ENCODE measurements at regions not wholly inside any gene's neighbourhood (a gene's known extent, or its start where the extent isn't known, plus 50 kb on each side); places are given as distances from the start of the nearest gene placed in this dataset.
"Not testable (repeated sequence)": the region's sequence is repeated elsewhere in the genome, so short reads cannot be mapped to it uniquely, and the experiment has no call there.

- DNase-seq = not testable (repeated sequence)
Observed at GRCh38 chr16:88148078-88148477, 196.8 kb downstream of the BANP start.

GRCh38 chr16:88148682-88149081, 197.4 kb downstream of the BANP start:
- not testable (repeated sequence) for DNase-seq

- DNase-seq = not testable (repeated sequence)
Observed at GRCh38 chr16:88149158-88149603, 197.9 kb downstream of the BANP start.

GRCh38 chr16:88149663-88150062, 198.4 kb downstream of the BANP start:
- DNase-seq = not testable (repeated sequence)

GRCh38 chr16:88150456-88151128, 199.4 kb downstream of the BANP start:
- not testable (repeated sequence) for DNase-seq

- DNase-seq = peak; percentile 34
Observed at GRCh38 chr16:88151129-88151499, 199.9 kb downstream of the BANP start.

- DNase-seq = not testable (repeated sequence)
Observed at GRCh38 chr16:88151859-88152843, 200.9 kb downstream of the BANP start.

GRCh38 chr16:88152879-88153278, 201.6 kb downstream of the BANP start:
- not testable (repeated sequence) for DNase-seq

GRCh38 chr16:88153516-88153915, 202.3 kb downstream of the BANP start:
- not testable (repeated sequence) for DNase-seq

GRCh38 chr16:88154886-88155285, 203.7 kb downstream of the BANP start:
- not testable (repeated sequence) for DNase-seq

GRCh38 chr16:88155681-88156080, 204.4 kb downstream of the BANP start:
- not testable (repeated sequence) for DNase-seq

GRCh38 chr16:88156640-88157283, 205.5 kb downstream of the BANP start:
- DNase-seq = not testable (repeated sequence)

- not testable (repeated sequence) for DNase-seq
Observed at GRCh38 chr16:88157686-88158085, 206.5 kb downstream of the BANP start.

- not testable (repeated sequence) for DNase-seq
Observed at GRCh38 chr16:88158256-88159045, 207.2 kb downstream of the BANP start.

- DNase-seq = not testable (repeated sequence)
Observed at GRCh38 chr16:88159046-88159896, 208.0 kb downstream of the BANP start.

GRCh38 chr16:88159897-88160335, 208.7 kb downstream of the BANP start:
- not testable (repeated sequence) for DNase-seq

GRCh38 chr16:88161191-88161590, 210.0 kb downstream of the BANP start:
- not testable (repeated sequence) for DNase-seq

- DNase-seq = not testable (repeated sequence)
Observed at GRCh38 chr16:88161623-88162275, 210.5 kb downstream of the BANP start.

- DNase-seq = not testable (repeated sequence)
Observed at GRCh38 chr16:88162778-88163177, 211.5 kb downstream of the BANP start.

All from left kidney (tissue), 1 donor.